ENCODE measurements at regions not wholly inside any gene's neighbourhood (a gene's known extent, or its start where the extent isn't known, plus 50 kb on each side); places are given as distances from the start of the nearest gene placed in this dataset.

- no peak for DNase-seq
These were observed 1380.5 kb upstream of the SPRY2 start for GRCh38 chr13:81721400-81721799.

DNA sequence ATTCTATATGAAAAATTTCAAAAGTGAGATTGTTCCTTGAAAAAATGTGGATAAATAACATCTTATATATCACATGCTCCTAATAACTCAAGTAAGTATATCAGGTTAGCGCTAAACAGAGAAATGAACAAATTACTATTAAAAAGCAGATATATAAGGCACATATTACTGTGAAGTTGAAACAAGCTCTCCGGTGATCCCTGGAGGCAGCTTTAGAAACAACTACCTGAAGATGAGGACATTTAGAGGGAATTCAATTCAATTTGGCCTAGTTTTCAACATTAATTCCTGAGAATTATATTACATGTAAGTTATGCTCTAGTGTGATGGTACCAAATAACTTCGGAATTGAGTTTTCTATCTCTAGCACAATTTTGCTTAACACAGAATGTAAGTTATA is 1373.6 kb upstream of the SPRY2 start:
- DNase-seq, result no peak

- no peak for DNase-seq
These were observed 1372.3 kb upstream of the SPRY2 start for GRCh38 chr13:81713201-81713600.

DNA sequence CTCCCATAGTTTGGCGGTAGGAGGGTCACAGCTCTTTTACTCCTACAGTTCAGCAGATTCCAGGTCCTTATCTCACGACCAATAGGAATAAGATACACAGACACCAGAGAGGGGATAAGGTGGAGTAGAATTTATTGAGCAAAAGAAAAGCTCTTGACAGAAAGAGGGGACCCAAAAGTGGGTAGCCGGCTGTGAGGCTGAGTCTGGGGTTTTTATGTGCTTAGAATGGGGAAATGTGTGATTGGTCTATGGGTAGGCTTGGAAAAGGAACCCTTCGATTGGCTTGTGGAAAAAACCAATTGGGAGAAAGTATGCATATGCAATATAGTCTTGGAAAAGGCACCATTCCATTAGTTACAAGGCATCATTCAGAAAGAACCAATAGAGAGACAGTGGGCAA is 1356.9 kb upstream of the SPRY2 start:
- no peak for DNase-seq

- no peak for DNase-seq
These were observed 1346.0 kb upstream of the SPRY2 start for GRCh38 chr13:81686877-81687276.

DNA sequence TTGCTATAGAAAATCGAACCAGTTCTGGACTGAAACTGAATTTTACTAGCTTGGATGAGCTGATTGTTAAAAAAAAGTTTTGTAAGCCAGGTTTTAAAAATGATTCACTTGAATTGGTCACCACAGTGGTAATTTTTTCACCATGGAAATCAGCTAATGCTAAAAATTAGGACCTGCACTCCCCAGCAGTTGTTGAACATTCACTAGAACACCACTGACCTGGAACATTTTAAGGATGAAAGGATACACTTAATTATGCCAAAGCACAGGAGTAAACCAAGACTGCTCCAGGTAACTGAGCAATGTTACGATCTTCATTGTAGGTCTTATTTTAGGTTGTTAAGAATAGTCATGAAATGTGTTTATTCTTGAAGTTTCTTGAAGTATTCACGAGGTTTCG is 1342.6 kb upstream of the SPRY2 start:
- DNase-seq, result no peak

- no peak for DNase-seq
These were observed 1341.2 kb upstream of the SPRY2 start for GRCh38 chr13:81682081-81682630.

DNA sequence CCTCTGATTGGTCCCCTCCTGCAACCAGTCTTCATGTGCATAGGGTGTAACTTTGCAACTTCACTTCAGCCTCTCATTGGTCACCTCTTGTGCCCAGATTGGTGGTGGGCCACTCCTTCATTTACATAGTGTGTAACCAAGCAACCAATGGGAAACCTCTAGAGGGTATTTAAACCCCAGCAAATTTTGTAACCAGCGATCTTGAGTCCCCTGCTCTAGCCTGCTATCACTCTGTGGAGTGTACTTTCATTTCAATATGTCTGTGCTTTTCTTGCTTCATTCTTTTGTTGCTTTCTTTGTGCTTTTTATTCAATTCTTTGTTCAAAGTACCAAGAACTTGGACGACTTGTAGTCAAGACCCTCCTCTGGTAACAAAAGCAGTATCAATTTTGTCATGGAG is 1336.9 kb upstream of the SPRY2 start:
- no peak for DNase-seq

- no peak for DNase-seq
These were observed 1335.1 kb upstream of the SPRY2 start for GRCh38 chr13:81676008-81676407.

DNA sequence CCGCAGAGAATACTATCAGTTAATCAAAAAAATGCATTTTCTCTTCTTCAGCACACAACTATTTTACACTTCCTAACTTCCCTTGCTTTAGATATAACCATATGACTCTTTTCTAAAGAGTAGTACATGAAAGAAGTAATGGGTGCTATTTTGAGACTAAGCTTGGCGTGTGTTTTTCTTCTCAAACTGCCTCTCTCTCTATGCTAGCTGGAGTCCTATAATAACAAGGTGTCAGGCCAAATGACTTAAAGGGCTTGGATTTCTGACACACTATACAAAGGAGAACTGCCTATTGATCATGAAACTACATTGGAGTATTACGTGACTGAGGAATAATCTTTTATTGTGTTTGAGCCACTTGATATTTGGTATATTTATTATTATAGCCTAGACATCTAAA is 1330.1 kb upstream of the SPRY2 start:
- DNase-seq, result no peak

GRCh38 chr13:81670048-81670447 is 1329.1 kb upstream of the SPRY2 start:
- no peak for DNase-seq

- no peak for DNase-seq
These were observed 1323.9 kb upstream of the SPRY2 start for GRCh38 chr13:81664872-81665271.

GRCh38 chr13:81659984-81660383 is 1319.1 kb upstream of the SPRY2 start:
- no peak for DNase-seq

DNA sequence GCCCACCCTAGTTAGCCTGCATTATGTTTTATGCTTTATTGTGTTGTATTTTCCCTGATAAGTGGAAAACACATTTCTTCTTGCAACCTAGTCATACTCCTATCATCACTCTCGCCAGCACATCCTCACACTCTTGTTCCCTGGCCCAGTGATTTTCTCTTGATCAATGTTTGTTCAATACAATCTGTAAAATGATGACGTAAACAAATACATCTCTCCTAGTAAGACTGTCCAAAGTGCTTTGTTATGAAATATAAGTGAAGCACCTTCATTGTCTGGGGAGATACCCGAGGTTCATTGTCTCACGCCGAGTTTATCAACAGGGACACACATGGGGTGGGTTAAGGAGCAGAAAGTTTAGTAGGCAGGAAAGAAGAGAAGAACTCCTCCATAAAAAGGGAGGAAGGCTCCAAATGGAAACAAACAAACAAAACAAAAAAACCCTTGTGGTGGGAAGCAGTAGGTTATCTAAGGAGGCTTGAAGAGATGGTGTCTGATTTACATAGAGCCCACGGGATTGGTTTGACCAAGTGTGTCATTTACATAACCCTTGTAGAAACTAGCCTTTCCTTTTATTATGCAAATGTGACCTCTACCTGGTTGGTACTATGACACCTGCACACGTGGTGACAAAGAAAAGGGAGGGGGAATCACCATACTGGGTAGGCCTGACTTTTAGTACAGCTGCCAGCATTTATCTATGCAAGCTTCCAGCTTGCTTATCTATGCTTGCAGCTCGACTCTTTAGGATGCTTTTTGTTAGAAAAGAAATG is 1317.9 kb upstream of the SPRY2 start:
- no peak for DNase-seq

DNA sequence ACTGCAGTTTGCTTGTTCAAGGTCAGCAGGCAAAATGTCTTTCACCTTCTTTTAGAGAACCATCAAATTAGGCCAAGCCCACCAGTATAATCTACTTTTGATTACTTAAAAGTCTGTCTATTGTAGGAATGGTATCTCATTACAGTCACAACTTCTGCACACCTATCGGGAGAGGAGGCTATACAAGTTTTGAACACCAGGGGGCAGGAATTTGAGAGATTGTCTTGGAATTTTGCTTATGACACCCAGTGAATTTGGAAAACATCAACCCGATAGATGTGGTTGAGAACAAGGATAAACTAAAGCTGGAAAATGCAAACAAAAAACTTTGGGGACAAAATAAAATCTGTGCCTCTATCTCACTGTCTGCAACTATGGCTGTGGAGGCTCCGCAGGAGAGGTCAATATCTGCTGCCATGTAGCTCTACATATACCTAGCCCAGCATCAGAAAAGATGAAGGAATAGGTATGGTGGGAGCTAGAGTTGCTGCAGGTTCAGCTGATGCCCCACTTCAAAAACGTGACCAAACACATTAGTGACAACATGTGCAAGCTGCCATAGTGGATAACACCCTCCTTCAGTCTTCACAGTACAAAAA is 1299.2 kb upstream of the SPRY2 start:
- DNase-seq, result no peak

DNA sequence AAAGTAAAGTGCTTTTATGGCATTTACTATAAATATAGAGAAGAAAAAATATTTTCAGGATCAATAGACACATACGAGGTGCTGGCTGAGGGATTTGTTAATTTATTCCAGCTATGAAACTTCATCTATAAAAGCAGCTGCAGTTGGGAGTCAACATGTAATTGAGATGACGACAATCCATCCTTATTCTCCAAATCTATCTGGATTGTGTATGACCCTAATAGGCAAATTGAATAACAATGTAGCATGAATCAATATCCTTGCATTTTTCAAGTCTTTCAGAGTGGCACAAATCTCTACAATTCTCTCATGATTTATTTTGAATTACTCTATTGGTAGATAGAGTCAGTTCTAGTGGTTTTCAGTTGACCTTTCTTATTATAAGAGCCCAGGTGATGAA is 1296.5 kb upstream of the SPRY2 start:
- no peak for DNase-seq

GRCh38 chr13:81636120-81636519 is 1295.2 kb upstream of the SPRY2 start:
- no peak for DNase-seq

DNA sequence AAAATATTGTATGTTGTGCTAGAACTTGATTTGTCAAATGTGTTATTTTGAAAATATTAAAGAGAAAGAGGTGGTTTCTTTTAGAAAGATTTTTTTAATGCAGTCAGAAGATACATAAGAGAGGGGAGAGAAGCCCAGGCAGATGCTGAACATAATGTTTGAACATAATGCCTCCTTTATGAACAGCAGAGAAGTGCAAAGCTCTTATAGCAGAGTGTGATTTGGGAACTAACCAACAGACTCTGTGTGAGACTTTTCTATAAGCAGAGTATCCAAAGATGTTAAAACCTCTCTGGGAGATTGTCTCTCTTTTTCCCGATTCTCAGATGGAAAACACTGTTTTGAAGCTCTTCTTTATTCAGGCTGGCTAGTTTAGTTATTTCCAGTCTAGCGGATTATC is 1274.1 kb upstream of the SPRY2 start:
- no peak for DNase-seq

GRCh38 chr13:81610644-81611043 is 1269.7 kb upstream of the SPRY2 start:
- DNase-seq, result no peak

GRCh38 chr13:81609335-81609734 is 1268.4 kb upstream of the SPRY2 start:
- no peak for DNase-seq

- DNase-seq, result no peak
These were observed 1265.1 kb upstream of the SPRY2 start for GRCh38 chr13:81606074-81606473.

- no peak for DNase-seq
These were observed 1261.3 kb upstream of the SPRY2 start for GRCh38 chr13:81602241-81602640.

DNA sequence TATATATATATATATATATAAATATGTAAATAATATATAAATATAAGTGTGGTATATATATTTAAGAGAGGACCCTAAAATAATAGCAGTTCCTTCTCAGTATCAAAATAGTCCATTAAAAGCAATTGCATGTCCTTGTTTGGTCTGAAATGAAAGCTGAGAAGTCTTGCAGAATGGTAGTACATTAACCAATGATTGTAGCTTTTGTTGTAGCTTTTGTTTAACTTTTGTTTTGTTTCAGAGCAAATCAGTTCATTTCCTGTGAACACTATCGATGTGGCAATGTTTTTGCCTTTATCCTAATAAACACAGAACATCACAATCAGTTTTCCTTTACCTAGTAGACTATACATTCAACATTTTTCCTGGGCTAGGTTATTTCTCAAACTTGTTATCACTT is 1256.2 kb upstream of the SPRY2 start:
- DNase-seq, result no peak

GRCh38 chr13:81596224-81596753 is 1255.4 kb upstream of the SPRY2 start:
- DNase-seq, result no peak
